ENCODE measurements at regions not wholly inside any gene's neighbourhood (a gene's known extent, or its start where the extent isn't known, plus 50 kb on each side); places are given as distances from the start of the nearest gene placed in this dataset.

DNA sequence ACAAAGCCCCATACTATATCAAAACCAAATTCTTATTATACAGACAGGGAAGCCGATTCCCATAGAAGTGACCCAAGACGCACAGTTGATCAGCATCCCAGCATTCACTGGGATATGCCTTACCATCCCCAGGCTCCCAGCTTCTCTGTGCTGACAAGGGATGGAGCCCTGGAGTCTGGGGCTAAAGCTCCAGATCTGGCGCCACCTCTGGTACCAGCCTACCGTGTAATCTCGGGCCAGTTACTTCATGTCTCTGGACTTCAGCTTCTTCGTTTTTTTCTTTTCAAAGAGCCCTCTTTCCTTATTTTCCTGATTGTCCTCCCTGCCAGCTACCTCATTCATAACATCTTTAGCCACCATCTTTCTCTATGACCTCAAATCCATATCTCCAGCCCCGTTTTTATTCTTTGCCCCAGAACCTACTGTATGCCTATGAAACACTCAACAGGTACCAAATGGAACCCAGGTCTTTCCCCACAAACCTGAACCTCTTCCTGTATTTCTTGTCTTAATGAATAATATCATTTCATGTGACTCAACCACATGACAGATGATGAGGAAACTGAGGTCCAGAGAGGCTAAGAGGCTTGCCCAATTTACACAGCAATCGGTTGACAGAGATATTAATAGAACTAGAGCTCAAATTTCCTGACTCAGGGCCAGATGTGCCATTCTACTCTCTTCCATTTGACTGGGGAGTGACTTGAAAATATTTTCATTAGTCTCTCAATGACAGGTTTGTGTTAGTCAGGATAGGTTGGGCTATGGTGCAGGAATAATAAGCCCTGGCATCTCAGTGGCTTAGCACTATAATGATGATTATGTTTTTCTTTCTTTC lies 85.4 kb upstream of the TLE3 start:
- DNase-seq (ENCODE audit: low spot score), result no peak

DNA sequence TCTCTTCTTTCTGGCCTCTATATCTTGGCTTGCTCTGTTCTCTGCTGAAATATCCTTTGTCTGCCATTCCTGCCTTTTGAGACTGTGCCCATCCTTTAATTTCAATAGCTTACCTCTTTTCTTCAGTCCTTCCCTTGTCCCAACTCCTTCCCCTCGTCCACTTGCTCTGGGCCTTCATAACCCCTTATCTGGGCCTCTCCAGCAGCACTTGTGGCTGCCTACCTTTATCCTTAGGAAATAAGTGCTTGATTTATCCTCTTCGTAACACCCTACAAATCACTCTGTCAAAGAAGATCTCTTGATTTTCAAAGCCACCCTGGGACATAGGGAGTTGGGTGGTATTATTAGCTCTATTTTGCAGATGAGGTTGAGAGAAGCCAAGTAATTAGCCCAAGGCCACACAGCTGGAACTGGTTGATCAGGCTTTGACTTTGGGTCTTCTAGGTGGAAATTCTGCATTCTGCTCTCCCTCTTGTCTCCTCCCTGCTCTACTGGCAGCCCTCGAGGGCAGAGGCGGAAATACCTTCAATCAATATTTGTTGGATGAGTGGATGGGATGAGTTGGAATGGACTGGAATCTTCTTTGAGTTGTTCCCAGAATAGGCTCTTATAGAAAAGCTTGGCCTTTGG lies 84.0 kb upstream of the TLE3 start:
- no peak for DNase-seq (ENCODE audit: low spot score)

DNA sequence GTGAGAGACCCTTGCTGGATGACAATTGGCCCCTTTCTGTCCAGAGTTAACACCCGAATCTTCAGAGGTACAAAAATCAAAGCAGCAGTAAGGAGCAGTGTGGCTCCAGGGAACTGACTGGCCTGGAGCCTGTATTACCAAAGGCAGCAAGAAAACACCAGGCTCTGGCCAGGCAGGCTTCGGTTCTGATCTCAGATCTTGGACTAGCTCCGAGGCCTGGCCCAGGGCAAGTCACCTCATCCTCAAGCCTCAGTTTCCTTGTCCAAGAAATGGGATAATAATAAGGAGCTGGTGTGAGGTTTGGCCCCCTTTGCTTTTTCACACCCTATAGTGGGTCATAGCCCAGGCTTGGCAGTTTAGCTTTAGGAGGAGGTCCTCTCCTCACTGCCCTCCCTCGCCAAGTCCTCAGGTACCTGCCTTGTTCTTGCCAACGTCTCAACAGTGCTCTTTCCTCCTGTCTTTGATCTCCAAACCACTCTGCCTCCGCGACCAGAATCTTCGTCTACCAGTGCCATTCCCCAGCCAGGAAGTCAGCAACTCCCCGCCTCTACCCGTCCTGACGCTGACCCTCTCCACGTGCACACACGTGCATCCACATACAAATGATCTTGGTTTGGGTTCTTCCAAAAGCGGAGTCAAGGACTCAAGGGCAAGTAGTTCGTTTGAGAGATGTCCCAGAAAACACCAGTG lies 82.6 kb upstream of the TLE3 start:
- DNase-seq (ENCODE audit: low spot score), result no peak

DNA sequence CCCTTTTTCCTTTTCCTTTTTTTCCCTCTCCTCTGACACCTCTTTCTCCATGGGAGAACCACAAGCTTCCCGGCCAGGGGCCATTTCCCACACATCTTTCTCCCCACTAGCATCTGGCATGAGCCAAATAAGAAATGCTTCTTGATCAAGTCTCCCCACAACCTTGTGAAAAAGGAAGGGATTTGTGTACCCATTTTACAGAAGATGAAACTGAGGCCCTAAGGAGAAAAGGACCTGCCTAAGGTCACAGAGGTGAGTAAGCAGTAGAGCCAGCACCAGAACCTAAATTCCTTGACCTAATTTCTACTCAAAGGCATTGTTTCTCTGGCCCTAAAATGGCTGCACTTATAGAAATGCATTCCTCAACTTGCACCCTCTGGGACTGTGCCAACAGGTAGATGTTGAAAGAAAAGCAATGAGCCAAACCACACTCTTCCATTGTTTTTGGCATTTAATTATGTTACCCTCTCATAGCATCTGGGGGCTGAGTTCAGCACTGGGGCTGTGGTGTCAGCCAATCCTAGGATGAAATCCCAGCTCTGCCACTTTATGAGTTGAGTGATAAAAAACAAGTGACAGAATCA lies 81.7 kb upstream of the TLE3 start:
- no peak for DNase-seq (ENCODE audit: low spot score)

DNA sequence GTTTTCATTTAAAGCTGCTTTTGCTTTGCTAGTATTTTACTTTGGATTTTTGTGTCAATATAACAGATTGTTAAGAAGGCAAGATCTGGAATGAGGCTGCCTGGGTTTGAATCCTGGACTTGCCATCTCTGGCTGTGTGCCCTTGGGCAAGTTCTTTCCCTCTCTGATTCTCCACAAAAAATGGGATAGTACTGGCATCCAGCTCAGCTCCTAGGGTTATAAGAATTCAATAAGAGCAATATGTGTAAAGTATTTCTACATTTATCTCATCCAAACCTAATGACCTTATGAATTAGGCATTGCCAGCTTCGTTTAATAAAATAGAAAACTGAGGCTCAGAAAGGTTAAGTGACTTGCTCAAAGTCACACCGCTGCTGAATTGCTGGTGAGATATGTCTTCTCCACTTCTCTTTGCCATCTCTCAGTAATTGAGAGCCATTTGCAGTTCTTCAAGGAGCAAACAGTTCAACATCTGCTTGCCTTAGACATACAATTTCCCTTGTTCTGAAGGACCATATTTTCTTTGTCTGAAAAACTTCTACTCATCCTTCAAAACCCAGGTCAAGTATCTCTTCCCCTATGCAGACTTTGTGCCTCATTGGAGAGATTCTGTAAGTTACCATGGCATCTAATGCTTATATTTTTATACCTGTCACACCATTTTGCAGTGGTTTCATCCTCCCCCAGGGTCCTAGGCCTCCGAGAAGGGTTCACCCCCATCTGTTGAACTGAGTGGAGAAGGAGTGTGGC lies 80.8 kb upstream of the TLE3 start:
- no peak for DNase-seq (ENCODE audit: low spot score)

DNA sequence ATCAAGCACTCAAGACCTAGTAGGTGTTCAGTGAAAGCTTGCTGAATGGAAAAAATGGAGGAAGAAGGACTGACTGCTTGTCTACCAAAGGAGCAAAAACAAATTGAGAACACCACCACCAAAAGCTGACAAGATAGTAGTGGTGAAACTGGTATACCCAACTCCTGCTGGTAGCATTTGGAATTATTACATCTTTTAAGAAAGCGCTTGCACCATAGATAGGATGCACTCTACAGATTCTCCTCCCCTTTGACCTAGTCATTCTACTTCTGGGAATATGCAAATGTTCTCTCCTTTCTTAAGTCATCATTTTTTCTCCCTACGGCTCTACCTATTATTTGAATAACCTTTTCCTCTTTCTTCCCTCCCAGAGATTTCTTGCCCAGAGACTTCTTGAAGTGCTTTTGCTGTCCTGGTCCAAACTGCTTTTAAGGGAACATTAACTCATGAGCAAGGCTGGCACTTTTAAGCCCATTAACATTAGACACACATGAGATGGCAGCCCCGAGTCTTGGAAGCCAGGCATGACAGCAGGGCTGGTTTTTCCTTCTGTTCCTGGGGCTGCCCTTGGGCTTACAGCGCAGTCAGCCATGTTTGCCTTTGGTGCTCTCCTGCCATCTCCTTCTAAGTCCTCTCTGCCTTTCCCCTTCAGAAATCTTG lies 75.0 kb upstream of the TLE3 start:
- no peak for DNase-seq (ENCODE audit: low spot score)

DNA sequence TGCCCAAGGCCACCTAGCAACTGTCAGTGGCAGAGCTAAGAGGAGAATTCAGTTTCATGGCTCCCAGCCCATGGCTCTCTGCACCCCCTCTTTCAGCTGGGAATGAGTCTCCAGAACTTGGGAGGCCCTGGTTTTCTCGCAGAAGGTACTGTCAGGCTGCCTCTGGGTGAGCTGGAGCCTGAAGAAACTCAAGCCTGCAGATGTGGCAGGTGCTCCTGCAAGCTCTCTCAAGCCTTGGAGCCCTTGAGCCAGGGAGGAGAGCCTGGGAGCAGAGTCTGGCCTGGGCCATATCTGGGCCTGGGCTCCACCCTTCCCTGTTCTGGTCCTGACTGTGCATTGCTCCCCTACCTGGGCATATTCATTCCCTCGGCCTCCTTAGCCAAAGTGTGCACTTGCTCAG lies 74.4 kb upstream of the TLE3 start:
- DNase-seq (ENCODE audit: low spot score), result no peak

DNA sequence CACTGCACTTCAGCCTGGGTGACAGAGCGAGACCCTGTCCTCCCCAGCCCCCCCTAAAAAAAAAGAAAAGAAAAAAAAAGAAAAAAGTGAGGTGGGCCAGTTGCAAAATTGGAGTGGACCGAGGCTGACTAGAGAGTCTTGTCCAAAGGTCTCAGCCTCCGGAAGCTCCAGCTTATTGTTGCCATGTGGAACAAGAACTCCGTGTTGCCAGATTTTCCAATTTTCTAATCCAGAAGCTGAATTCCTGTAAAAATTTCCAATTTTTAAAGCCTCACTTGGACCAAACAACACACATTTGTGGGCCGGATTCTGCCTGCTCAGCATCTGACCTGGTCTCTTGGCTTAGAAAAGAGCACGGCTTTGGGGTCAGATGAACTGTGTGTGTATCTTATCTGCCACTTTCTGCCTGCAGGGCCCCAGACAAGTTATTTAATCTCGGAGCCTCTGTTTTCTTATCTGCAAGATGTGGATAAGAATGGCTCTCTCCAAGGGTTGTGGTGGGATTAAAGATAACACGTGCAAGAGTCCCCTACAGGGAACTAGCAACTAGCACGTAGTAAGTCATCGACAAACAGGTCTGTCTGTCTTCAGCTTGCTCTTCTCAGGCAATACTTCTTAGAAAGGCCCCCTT lies 73.7 kb upstream of the TLE3 start:
- DNase-seq (ENCODE audit: low spot score), result no peak

DNA sequence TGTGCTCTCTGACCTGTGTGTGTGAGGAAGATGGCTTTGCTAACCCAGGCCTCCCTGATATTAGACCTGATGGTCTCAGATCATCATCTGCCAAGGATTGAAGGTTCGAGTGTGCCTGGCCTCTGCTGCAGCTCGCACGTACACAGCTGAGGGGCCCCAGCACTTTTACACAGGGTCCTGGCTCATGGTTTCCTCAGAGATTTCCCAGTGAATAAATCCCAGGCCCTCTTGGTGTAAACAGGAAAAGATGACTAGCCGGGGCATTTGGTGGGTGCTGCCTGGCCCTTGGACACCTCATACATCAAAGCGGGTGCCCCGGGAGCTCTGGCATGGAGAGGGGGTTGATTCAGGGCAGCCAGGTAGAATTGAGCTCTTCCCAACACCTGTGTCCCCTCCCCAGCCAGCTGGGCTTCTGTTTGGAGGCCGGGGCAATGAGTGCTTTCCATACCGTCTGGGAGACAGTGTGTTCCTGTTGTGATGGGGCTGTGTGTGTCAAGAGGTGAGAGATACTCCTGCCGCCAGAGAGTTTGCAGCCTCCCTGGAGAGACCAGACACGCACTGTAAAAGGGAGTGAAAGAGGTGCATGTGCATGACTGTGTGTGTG lies 72.5 kb upstream of the TLE3 start:
- DNase-seq (ENCODE audit: low spot score), result no peak

DNA sequence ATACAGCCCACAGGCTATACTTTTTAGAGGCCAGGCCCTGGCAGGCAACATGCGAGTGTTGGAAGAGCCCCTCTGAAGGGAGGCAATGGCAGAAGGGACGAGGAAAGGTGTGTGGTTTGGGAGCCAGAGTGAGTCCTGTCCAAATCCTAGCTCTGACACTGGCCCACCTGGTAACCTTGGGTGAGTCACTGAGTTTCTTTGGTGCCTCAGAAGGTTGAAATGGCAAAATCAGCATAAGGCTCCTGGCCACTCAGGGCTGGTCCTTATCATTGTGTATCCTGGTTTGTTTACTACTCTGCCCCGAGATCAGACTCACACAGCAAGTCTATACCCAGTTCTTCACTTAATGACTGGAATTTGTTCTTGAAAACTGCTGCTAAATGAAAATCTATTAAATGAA lies 71.4 kb upstream of the TLE3 start:
- DNase-seq (ENCODE audit: low spot score), result no peak

DNA sequence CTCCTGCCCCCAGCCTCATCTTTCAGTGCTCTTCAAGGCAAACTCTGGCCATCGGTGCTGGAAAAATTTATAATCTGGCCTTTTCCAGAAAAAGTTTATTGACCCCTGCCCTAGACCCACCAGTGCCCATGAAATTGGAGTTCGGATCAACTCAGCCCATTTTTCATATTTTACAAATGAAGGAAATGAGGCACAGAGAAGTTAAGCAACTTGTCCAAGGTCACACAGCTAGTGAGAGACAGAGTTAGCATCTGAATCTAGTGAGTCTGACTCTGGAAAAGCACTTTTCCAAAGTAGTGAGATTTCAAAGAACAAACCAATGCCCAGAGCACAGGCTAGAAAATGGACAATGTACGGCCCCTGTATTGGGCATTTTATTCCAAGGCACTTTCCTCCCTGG lies 69.4 kb upstream of the TLE3 start:
- DNase-seq (ENCODE audit: low spot score), result no peak

DNA sequence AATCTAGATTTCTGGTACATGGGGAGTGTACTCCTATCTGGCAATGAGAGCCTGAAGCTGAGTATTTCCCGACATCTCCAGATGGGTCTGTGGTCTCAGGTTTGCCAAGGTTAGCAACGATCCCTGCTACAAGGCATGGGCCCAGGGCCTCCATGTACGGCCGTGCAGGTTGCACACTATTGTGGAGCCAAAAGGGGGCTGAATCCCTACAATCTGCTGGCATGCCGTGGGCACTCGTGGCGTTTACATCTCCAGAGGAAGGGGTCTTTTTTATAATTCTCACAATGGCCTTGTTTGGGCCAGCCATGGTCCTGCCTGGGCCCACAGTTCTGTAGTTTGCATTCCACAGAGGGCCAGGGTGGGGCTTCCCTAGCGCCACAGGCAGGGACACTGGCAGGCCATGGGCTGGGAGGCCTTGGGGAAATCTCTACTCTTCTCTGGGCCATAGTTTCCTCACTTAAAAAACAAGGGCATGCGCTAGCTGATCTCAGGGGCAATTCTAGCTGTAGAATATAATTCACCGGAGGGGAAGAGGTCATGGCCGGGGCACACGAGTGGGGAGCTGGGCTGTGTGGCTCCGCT lies 68.9 kb upstream of the TLE3 start:
- no peak for DNase-seq (ENCODE audit: low spot score)

DNA sequence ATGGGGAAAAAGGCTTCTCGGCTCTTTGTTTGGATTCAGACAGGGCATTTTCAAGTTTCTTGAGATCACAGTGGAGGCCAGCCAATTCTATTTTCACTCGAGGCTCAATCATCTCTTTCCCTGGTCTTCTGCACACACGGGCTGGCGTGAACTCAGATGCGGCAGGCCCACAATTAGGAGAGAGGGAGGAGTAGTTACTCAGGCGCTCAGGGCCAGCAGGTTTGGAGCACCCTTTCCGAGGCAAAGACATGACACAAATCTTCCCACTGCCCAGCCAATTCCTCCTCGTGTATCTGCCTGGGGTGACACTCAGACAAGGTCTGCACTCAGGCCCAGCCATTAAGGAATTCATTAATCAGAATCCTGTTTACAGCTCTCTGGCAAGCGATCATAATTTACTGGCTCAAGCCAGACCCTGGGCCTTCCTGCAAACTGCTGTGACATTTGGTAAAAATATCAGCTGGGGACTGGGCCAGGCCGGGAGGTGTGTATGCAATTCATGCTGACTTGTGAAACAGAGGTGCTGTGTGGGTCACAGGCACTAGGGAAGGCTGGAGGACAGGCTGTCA lies 68.1 kb upstream of the TLE3 start:
- no peak for DNase-seq (ENCODE audit: low spot score)

DNA sequence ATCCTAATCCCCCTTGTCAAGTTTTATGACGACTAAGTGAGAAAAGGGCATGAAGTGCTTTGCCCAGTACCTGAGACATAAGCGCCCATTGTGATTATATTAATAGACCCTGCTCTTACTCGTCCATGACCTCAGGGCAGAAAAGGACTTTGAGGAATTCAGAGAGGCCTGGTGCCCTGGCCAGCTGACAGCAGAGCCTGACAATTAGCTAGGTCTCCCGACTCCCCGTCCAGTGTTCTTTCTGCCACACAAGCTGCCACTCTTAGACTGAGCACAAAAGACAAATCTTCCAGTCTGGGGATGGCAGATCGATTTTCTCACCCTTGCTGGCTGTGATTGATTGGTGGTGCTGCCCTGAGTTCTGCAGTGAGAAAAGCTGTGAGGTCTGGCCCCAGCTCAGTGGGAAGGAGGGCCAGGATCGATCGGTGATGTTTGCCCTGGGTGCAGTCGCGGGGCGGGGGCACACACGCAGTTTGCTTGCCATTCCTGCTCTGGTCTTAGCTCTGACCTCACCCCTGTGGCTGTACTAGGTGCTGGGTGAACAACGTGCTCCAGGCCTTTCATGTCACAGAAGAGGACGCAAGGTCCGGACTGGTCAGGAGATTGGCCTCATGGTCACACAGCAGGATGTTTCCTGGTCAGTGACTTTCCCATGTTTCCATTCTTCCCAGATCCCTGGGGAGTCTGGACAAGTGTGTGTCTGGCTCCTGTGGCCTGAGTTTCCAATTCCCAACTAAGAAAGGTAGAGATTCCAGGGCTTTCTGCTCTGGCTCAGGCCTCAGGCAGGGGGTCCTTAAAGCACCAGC lies 67.4 kb upstream of the TLE3 start:
- no peak for DNase-seq (ENCODE audit: low spot score)

DNA sequence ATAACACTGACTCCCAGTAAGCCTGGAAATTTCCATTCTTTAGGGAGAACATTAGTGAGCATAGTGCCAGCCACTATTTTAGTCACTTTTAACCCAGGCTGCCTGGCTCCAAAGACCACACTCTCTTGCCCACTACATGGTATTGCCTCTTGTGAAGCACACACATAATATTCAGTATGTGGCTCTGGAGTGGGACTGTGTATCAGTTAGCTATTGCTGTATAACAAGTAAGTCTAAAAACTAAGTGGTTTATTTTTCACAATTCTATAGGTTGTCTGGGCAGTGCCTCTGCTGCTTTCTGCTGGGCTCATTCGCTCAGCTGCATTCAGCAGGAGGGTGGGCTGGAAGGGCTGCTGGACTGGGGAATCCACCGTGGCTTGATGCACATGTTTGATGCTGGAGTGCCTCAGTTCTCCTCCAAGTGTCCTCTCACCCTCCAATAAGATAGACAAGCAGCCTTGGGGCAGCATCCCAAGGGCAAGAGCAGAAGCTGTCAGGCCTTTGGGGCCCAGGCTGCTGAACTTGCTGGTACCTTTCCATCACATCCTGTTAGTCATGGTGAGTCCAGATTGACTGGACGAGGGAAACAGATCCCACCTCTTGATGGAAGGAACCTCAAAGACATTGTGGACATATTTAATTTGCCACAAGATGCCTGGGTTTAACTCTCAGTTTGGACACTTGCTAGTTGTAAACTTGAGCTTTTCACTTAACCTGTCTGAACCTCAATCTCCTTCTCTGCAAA lies 66.6 kb upstream of the TLE3 start:
- DNase-seq (ENCODE audit: low spot score), result no peak

DNA sequence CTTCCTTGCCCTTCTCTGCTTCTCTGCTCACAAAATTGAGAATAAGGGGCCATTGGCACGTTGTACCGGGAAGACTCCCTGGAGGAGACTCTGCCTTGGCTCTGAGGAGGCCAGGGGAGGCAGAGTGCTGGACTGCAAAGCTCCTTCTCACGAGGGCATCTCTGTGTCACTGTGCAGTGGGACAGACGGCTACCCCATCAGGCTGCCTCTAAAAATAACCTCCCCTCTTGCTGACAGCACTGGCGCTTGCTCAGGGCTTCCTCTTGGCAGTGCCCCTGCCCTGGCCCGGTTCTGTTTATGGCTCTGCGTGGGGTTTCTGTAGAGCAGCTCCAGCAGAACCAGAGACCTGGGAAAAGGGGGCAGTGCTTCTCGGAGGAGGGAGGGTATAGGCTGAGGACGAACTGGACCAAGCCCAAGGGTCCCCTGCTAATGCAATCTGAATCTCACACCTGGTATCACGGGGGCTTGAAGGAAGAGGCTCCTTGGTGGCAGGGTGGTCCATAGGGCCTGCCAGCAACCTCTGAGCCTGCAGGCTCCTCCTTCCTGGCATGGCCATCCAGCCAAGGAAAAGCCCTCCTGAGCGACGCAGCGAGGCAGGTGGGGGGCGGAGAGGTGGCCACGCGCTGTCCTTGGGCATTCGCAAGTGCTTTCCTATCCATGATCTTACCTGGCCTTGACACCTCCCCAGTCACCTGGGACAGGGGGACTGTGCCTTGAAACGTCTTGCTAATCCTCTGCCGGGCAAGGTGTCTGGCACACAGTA lies 63.3 kb upstream of the TLE3 start:
- no peak for DNase-seq (ENCODE audit: low spot score)

DNA sequence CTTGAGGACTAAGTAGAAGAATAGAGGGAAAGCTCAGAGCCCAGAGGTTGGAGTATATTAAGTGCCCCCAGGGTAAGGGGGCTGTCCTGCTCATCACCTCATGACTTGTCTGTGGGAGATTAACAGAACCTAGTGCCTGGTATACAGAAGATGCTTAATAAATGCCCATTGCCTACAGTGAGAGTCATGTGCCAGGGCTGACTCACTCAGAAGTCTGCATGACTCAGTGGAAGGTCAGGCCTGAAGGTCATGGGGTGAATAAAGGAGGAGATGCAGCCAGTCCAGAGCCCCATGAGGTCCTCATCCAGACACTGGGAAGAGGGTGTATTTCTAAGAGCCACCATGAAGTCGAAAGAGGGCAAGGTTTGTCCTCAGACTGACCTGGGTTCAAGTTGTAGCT lies 62.5 kb upstream of the TLE3 start:
- no peak for DNase-seq (ENCODE audit: low spot score)

DNA sequence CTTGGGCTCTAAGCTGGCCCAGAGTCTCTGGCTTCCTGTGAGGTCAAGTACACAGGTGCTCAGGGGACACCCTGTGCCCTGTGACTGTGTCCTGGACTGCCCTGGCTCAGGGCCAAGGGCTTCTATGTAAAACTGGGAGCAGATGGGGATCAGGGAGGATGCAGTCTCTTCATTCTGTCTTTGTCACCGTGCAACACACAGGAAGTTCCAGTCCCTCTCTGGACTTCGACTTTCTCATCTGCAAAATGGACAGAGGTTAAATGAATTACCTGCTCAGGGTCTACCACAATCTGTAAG lies 61.9 kb upstream of the TLE3 start:
- DNase-seq (ENCODE audit: low spot score), result no peak
